ENCODE measurements at regions not wholly inside any gene's neighbourhood (a gene's known extent, or its start where the extent isn't known, plus 50 kb on each side); places are given as distances from the start of the nearest gene placed in this dataset.

DNA sequence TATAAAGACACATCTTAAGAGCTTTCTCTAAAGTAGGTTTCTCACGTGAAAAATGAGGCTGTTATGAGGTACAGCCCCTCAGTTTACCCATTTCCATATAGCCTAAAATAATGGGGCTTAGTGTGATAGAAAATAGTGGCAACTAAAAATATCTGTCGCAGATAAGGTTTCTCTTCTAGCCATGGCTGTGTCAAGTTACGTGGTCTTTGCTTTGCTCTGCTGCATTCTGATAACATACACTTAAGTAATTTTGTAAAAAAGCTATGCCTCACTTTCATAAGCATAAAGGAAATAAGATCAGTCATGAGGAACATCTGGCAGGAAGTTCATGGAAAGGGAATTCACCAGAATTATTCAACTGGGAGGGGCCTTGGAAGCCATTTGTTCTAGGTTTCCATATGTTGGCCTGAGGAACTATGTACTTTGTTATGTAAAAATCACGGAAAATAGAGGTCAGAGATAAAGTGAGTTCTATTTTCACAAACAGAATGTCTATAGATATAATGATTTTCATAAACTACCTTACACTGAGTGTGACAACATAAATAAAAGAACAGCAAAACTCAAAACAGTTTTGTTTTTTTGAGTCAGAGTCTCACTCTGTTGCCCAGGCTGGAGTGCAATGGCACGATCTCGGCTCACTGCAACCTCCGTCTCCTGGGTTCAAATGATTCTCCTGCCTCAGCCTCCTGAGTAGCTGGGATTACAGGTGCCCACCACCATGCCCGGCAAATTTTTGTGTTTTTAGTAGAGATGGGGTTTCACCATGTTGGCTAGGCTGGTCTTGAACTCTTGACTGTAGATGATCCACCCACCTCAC lies 195.6 kb upstream of the KRR1 start:
- TF ChIP-seq CTCF (IDR thresholded peaks at IDR 0.05; ENCODE audit: insufficient read depth, missing control alignments), result no peak
- FAIRE-seq (no peak), DNase-seq (ENCODE audit: insufficient read length, low spot score) (no peak)

- no peak for FAIRE-seq
These were observed 194.6 kb upstream of the KRR1 start for GRCh38 chr12:75705749-75706711.

GRCh38 chr12:75704664-75705063 lies 193.3 kb upstream of the KRR1 start:
- no peak for TF ChIP-seq CTCF (IDR thresholded peaks at IDR 0.05; ENCODE audit: insufficient read depth, missing control alignments)
- DNase-seq (ENCODE audit: insufficient read length, low spot score), result no peak
- FAIRE-seq, result no peak

More at GRCh38 chr12:75705749-75706711, 194.6 kb upstream of the KRR1 start:
- TF ChIP-seq CTCF (IDR thresholded peaks at IDR 0.05; ENCODE audit: insufficient read depth, missing control alignments), result no peak
- no peak for DNase-seq (ENCODE audit: insufficient read length, low spot score)

DNA sequence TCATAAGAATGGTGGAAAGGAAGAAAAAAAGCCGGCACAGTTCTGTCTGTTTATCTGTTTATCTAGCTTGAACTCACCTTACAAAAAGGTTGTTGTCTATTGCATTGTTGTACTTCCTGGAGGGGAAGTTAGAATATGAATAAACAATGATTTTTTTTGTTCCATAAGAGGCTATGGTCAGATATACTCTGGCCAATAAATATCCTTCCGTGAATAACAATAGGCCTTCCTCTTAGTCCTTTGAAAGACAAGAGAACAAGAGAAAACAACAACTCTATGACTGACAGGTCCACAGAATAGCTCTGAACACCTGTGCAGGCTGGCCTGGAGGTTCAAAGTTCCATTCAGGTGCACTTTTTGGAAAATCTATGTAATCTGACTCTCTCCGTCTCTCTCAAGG lies 192.8 kb upstream of the KRR1 start:
- no peak for FAIRE-seq
- DNase-seq (ENCODE audit: insufficient read length, low spot score), result no peak
- no peak for TF ChIP-seq CTCF (IDR thresholded peaks at IDR 0.05; ENCODE audit: insufficient read depth, missing control alignments)

DNA sequence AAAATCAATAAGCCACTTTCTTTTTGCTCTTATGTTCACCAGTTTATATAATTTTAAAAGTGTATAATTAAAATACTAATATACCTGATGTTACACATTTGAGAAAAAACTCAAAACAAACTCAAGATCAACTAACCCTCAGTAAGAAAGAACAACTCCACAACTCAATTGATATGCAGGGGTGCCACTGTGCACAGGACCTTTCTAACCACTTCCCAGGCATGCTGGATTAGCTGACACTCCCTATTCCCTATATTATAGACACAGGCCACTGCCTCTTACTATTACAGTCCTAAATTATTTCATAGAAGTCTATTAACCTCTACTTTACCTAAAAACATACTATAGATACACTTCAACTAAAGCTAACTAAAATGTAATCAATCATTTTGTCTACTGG lies 191.7 kb upstream of the KRR1 start:
- no peak for DNase-seq (ENCODE audit: insufficient read length, low spot score)
- no peak for TF ChIP-seq CTCF (IDR thresholded peaks at IDR 0.05; ENCODE audit: insufficient read depth, missing control alignments)
- FAIRE-seq, result no peak

DNA sequence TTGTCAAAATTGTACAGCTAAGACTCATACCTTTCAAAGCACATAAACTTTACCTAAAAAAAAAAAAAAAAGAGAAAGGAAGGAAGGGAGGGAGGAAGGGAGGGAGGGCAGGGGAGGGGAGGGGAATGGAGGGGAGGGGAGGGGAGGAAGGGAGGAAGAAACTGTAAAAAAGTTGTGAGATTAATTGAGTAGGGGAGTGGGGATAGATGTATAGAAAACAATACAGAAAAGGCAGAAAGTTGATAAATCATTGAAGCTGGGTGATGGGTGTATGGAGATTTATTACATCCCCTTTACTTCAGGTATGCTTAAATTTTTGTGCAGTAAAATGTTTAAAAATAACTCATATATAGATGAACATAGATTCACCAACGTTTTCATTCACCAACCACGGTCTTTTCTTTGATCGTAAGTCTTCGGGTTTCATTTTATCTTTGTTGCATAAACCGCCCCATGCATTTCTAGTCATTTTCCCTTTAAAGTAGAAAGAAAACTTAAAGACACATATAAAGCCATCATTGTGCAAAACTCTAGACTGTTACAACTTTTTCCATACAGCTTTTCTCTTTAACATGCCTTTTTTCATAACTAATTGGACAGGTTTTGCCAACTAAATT lies 191.2 kb upstream of the KRR1 start:
- TF ChIP-seq CTCF (IDR thresholded peaks at IDR 0.05; ENCODE audit: insufficient read depth, missing control alignments), result no peak
- FAIRE-seq, result no peak

More for the DNA sequence above, 191.2 kb upstream of the KRR1 start:
- no peak for DNase-seq (ENCODE audit: insufficient read length, low spot score)
